ENCODE measurements at regions not wholly inside any gene's neighbourhood (a gene's known extent, or its start where the extent isn't known, plus 50 kb on each side); places are given as distances from the start of the nearest gene placed in this dataset.

DNA sequence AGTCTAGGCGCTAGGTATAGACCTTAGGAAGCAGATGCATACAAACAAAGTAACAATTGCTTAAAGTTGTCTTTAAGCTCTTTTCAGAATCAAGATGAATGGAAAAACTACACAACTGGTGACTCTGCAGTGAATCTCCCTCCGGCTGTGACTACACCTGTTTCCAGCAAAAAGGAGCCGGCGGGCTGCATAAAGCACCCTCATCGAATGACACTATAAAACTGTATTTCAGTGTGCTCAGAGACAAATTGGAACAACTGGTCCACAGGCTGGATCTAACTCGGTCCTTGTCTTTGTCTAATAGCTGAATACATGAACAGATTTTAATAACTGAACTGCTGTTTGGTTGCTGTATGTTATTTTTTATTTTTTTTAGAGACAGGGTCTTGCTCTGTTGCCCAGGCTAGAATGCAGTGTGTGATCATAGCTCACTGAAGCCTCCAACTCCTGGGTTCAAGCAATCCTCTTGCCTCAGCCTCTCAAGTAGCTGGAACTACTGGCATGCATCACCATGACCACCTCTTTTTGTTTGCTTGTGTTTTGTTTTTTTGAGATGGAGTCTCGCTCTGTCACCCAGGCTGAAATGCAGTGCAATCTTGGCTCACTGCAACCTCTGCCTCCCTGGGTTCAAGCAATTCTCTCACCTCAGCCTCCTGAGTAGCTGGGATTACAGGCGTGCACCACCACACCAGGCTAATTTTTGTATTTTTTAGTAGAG, 64.2 kb upstream of the SVIL start:
- TF ChIP-seq, protein P1, sequence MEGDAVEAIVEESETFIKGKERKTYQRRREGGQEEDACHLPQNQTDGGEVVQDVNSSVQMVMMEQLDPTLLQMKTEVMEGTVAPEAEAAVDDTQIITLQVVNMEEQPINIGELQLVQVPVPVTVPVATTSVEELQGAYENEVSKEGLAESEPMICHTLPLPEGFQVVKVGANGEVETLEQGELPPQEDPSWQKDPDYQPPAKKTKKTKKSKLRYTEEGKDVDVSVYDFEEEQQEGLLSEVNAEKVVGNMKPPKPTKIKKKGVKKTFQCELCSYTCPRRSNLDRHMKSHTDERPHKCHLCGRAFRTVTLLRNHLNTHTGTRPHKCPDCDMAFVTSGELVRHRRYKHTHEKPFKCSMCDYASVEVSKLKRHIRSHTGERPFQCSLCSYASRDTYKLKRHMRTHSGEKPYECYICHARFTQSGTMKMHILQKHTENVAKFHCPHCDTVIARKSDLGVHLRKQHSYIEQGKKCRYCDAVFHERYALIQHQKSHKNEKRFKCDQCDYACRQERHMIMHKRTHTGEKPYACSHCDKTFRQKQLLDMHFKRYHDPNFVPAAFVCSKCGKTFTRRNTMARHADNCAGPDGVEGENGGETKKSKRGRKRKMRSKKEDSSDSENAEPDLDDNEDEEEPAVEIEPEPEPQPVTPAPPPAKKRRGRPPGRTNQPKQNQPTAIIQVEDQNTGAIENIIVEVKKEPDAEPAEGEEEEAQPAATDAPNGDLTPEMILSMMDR (IDR thresholded peaks at IDR 0.05), result no peak
- no peak for TF ChIP-seq POLR2A (IDR thresholded peaks at IDR 0.05)
